M059J (cell line): ENCODE measurements at regions not wholly inside any gene's neighbourhood (a gene's known extent, or its start where the extent isn't known, plus 50 kb on each side); places are given as distances from the start of the nearest gene placed in this dataset.
"Not testable (repeated sequence)": the region's sequence is repeated elsewhere in the genome, so short reads cannot be mapped to it uniquely, and the experiment has no call there.

Source experiments
- DNase-seq: peaks from one replicate; pipeline ENCODE4 v3.0.0-alpha.2; 2012; ENCODE audit warnings: low read depth

DNA sequence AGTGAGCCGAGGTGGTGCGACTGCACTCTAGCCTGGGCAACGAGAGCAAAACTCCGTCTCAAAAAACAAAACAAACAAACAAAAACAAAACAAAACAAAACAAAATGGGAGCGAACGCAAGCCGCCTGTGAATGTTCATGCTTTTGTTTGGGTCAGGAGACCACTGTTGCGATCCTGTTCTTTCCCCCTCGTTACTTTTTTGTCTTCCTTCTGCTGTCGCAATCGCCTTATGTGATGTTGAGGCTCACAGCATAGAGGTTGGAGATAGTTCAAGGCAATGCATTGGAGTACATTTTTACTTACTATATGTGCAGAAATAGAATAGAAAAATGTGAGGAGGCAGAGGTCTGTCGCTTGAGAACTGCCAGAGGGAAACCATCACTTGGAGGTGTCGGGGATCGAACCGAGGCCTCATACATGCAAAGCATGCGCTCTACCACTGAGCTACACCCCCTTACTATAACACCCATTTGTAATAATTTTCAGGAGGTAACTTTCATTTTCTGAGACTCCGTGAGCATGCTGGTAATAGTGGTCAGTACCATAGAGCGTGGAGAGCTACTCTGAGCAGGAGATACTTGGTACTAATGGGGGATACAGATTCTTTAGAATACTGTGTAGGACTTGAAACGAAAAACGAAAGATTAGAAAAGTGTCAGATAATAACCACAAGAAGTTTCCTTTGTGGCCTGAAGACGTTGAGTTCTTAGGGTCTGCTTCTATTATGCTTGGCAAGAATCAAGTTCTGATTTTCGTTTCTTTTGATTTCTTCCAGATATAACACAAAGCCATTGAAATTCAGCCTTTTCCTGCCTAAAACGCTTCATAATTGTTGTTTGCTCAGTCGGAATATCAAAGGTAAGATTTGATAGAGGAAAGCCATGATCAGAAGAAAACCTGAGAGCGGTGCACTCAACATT lies 121.1 kb downstream of the TRIM27 start:
- DNase-seq = peak; percentile 71

DNA sequence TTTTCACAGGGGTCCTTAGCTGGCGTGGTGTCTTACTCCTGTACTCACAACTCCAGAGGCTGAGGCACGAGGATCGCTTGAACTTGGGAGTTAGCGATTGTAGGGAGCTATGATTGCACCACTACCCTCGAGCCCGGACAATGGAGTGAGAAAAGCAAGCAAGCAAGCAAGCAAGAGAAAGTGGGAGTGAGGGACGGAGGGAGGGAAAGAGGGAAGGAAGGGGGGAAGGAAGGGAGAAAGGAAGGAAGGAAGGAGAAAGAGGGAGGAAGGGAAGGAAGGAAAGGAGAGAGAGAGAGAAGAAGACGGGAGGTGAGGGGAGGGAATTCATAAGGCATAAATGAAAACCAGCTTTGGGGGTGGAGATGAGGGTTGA lies 120.5 kb downstream of the TRIM27 start:
- peak; percentile 25 for DNase-seq

DNA sequence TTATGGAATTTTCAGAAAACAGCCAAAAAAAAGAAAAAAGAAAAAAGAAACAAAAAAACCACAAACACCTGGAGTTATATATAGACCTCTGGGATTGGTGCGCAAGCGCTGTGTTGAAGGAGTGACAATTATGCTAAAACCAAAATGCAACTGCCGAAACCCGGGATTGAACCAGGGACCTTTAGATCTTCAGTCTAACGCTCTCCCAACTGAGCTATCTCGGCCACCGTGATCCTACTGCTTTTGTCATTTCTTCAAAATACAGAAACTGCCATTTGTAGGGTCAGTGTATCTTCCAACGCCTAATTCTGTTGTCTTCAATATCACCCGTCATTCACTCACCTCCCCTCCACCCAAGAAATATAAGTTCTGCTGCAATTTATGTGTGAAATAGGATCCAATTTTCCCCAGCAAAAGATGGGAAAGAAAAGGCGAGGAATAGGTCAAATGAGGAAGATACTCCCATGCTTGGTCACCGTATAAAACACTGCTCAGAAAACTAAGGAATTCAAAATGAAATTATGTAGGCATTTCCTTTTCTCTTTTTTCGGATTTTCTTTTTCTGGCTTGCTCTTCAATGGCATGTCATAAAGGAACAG lies 116.0 kb downstream of the TRIM27 start:
- DNase-seq = peak; percentile 74

DNA sequence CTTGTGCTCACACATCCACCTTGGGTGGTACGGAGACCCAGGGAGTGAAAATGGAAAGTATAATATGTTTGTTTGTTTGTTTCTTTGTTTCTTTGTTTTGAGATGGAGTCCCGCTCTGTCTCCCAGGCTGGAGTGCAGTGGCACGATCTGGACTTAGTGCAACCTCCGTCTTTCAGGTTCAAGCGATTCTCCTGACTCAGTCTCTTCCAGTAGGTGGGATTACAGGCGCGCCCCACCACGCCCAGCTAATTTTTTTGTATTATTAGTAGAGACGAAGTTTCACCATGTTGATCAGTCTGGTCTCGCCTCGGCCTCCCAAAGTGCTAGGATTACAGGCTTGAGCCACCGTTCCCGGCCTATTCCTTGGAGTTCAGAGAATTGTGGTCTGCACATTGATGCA lies 115.4 kb downstream of the TRIM27 start:
- no peak for DNase-seq

DNA sequence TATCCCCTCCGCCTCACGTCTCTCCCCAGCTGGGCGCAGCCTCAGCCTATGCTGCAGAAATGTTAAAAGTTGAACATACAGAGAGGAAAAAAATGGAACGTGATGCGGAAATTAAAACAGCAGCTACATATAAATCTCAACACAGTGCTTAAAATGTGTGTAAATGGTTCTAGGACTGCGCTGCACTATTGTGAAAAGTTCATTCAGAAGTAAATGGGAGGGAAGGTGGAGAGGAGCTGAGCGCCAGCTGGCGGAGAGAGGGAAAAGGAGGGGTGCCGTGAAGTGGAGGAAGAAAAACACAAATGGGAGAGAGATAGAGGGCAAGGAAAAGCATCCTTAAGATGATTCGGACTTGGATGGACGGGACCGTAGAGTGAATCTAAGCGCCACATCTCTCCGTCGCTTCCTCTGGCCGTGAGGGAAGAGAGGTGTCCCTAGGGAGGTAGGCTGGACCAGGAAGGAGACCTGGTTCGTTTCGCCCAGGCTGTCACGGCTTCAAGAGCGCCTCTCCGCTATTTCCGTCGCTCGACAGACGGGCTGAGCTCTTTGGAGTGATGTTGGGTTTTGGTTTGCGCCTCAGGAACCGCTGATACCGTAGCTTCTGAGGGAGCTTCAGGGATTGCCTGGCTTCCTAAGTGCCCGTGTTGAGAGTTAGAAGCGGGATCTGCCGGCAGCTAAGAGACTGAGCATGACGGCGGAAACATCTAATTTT lies 113.7 kb downstream of the TRIM27 start:
- DNase-seq = peak; percentile 59

DNA sequence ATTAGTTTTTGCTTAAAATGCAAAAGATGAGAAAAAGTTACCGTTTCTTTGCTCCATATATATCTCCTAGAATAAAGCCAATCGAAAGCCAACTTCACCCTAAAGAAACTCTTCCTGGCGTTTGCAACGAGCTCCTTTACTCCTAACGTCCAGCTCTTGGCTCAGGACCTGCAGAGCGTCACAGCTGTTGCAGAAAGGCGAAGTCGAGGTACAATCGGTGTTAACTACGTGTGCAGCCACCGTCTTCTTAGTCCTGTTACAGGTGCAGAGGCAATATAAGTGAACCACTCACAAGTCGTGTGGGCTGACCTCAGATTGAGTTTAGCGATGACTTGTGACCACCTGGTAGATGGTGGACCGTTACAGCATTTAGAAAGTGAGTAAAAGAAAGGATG lies 113.1 kb downstream of the TRIM27 start:
- DNase-seq = no peak

DNA sequence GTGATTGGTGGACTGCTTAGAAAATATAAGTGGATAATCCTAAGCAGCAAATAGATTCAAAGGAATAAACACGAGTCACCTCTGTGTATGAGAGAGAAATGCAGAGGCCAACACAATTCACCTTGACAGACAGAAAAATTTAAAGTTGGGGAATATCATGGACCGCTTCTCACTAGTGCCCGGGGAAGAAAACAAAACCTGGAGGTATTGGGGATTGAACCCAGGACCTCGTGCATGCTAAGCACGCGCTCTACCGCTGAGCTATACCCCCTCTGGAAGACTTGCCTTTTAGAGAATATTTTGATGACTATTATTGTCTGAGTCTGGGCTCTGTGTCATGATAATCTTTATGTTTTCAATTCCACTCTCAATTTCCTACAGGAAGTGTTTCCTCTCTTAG lies 111.9 kb downstream of the TRIM27 start:
- peak; percentile 48 for DNase-seq

DNA sequence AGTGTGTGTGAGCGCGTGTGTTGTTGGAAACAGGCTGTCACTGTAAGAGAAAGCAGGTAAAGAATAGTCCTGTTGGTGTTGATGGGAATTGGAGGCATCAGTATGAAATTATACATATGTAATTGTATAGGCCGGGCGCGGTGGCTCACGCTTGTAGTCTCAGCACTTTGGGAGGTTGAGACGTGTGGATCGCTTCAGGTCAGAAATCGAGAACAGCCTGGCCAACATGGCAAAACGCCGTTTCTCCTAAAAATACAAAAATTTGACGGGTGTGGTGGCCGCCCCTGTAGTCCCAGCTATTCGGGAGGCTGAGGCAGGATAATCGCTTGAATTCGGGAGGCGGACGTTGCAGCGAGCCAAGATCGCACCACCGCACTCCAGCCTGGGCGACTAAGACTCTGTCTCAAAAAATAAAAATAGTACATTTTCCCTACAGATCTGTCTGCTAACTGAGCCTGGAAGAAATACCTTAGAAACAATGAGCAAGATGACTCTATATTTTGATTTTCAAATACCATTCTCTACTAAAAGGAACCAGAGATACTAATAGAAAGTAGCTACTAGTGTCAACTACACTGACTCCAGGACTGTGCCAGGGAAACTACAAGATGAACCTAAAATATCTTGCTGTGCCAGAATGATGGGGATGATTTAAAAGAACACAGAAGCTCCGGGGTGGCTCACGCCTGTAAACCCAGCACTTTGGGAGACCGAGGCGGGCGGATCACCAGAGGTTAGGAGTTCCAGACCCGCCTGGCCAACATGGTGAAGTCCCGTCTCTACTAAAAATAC lies 110.8 kb downstream of the TRIM27 start:
- no peak for DNase-seq

DNA sequence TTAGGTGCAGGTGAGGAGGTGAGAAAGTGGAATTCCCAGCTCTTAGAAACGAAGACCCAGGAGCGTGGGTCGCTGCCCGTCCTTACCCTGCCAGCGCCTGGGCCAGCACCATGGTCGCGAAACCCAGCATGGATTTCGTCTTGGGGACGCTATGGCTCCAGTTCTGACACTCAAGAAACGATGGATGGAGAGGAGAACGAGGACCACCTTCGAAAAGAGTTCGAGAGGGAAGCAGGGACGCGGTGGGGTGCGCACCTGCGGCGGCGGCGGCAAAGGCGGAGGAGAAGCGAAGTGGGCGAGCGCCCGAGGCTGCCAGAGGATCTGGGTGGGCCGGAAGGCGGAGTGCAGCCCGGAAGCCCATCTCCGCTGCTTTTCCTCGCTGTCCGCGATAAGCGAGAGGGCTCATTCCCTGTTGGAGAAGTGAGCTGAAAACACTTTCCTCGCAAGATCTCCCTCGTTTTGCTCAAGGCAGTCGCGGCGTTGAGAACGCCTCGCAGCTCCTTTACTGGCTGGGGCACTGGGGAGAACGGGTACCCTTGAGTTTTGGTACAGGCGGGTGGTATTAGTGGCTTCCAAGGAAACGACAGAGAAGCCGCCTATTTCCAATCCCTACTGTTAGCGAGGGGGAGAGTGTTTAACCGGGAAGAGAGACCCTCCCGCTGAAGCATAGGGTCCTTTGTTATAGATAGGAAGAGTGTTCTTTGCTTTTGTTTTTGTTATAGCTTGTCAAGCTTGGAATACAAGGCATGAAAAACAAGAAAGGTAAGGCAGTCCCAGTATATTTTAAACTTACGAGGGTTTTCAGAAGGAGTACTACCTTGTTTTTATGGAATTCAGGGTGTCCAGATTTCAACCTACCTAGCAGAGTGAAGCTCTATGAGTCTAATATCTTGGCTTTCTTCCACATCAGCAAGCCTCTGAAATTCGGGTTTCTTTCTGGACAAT lies 109.5 kb downstream of the TRIM27 start:
- no peak for DNase-seq

DNA sequence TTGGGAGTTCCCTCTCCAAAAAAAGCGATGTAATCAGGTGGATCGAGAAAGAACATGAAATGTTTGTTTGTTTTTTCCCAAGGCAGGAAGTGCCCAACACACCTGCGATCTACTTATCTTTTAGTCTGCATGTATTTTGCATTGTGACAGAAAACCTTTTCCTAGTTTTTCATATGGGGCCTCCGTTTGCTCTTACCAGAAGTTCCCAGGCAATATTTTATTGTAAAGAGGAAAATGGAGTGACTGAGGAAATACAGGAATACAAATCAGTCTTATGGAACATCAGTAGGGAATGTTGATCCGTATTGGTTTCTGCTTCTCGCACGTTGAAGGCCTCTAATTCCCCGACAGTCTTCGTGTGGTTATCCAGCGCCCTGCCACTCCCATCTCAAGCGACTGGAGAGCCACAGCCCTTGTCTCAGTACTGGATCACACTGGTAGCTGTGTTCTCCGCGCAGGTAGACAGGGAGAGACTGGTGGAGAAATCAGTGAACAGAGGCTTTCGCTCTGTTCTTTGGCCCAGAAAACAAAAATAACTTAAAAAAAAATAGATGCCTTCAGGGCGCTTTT lies 107.4 kb downstream of the TRIM27 start:
- no peak for DNase-seq

DNA sequence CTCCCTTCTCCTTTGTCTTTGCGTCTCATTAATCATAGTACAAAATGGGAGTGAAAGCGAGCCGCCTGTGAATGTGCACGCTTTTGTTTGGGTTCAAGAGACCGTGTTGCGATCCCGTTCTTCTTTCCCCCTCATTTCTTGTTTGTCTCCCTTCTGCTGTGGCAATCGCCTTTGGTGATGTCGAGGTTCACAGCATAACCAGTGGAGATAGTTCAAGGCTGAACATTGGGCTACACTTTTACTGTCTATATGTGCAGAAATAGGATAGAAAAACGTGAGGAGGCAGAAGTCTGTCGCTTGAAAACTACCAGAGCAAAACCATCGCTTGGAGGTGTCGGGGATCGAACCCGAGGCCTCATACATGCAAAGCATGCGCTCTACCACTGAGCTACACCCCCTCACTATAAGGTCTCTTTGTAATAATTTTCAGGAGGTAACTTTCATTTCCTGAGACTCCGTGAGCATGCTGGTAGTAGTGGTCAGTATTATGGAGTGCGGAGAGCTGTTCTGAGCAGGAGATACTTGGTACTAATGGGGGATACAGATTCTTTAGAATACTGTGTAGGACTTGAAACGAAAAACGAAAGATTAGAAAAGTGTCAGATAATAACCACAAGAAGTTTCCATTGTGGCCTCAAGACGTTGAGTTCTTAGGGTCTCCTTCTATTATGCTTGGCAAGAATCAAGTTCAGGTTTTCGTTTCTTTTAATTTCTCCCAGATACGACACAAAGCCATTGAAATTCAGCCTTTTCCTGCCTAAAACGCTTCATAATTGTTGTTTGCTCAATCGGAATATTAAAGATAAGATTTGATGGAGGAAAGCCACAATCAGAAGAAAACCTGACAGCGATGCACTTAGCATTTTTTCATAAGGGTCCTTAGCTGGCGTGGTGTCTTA lies 106.6 kb downstream of the TRIM27 start:
- DNase-seq = peak; percentile 83

DNA sequence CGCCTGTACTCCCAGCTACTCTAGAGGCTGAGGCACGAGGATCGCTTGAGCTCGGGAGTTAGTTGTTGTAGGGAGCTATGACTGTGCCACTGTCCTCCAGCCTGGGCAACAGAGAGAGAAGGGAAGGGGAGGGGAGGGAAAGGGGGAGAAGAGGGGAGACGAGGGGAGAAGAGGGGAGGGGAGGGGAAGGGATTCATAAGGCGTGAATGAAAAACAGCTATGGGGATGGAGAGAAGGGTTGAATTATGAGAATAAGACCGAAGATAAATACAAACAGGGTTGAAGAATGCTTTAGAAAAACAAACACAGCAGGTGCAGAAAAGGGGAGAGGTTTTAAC lies 106.0 kb downstream of the TRIM27 start:
- no peak for DNase-seq

DNA sequence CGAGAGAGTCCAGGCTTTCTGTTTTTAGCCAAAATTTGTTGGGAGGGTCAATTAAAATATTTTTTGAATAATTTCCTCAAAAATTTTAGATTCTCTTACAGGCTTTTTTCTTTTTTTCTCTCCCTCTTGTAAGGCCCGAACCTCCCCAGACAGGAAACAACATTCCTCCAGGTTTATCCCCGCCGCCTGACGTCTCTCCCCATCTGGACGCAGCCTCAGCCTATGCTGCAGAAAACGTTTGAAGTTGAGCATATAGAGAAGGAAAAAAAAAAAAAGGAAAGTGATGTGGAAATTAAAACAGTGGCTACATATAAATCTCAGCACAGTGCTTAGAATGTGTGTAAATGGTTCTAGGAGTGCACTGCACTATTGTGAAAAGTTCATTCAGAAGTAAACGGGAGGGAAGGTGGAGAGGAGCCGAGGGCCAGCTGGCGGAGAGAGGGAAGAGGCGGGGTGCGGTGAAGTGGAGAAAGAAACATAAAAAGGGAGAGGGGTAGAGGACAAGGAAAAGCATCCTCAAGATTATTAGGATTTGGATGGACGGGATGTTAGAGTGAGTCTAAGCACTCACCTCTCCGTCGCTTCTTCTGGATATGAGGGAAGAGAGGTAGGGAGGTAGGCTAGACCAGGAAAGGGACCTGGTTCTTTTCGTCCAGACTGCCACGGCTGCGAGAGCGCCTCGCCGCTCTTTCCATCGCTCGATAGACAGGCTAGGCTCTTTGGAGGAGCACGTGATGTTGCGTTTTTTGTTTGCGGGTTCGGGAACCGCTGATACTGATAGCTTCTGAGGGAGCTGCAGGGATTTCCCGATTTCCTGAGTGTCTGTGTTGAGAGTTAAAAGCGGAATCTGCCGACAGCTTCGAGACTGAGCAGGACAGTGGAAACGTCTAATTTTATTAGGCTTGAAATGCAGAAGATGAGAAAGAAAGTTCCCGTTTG lies 98.7 kb downstream of the TRIM27 start:
- peak; percentile 14 for DNase-seq

DNA sequence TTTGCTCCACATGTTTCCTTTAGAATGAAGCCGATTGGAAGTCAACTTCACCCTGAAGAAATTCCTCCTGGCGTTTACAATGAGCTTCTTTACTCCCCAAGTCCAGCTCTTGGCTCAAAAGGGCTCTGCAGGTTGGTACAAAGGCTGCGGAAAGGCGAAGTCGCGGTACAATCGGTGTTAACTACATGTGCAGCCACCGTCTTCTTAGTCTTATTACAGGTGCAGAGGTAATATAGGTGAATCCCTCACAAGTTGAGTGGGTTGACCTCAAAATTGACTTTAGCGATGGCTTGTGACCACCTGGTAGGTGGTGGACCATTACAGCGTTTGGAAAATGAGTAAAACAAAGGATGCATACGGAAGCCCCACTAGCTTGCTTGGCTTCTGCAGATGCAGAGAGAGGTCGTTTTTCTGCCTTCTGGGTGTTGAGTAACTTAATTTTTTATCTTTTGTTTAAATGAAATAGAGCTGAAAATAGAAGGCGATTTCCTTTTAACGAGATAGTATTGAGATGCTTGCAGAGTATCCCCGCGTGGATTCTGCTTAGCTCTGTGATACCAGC lies 98.0 kb downstream of the TRIM27 start:
- DNase-seq = no peak

DNA sequence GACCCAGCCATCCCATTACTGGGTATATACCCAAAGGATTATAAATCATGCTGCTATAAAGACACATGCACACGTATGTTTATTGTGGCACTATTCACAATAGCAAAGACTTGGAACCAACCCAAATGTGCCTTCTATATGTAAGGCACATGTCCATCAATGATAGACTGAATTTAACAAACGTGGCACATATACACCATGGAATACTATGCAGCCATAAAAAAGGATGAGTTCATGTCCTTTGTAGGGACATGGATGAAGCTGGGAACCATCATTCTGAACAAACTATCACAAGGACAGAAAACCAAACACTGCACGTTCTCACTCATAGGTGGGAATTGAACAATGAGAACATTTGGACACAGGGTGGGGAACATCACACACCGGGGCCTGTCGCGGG lies 92.1 kb downstream of the TRIM27 start:
- DNase-seq = not testable (repeated sequence)

DNA sequence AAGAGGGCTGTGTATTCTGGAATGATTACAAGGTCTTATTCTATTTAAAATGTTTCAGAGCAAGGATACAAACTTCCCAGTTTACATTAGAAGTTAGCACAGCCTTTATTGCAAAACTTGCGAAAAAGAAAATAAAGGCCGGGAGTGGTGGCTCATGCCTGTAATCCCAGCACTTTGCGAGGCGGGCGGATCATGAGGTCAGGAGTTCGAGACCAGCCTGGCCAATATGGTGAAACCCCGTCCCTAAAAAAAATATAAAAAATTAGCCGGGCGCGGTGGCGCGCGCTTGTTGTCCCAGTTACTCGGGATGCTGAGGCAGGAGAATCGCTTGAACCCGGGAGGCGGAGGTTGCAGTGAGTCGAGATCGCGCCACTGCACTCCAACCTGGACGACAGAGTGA lies 87.1 kb downstream of the TRIM27 start:
- DNase-seq = not testable (repeated sequence)

DNA sequence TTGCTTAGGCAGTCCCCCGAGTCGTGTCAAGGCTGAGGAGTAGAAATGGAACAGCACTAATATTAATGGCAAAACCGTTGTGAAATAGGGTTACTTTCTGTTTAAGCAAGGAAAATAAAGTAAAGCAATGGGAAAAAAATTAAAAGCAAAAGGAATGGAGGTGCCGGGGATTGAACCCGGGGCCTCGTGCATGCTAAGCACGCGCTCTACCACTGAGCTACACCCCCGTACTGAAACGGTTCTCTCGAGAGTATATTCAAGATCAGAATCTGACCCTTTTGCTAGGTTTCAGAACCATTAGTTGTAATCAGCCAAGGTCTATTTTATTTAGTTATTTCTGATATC lies 85.5 kb downstream of the TRIM27 start:
- DNase-seq = peak; percentile 76
